Vagina (tissue), 2 donors: ENCODE measurements at regions not wholly inside any gene's neighbourhood (a gene's known extent, or its start where the extent isn't known, plus 50 kb on each side); places are given as distances from the start of the nearest gene placed in this dataset.

Experiments
- POLR2AphosphoS5 ChIP-seq, 2 donors: sonication (generic); formaldehyde crosslinking; IDR thresholded peaks; one replicate each; pipeline ENCODE4 v1.9.0; 2017; ENCODE audit warnings: antibody characterized with exemption in 2 of 2, mild to moderate bottlenecking in 2 of 2, low read depth in 1 of 2; ENCODE audit not compliant: insufficient read depth in 1 of 2
- TF ChIP-seq, protein P1 (sequence below), 3 experiments: fragments of 450-650 bp in 2 of 3; fragments of 200-600 bp in 1 of 3; sonication (generic) in 1 of 3; IDR thresholded peaks; one replicate each; pipeline ENCODE4 v1.5.1; 2017 to 2019; ENCODE audit warnings: antibody characterized with exemption in 3 of 3, mild to moderate bottlenecking in 2 of 3, moderate library complexity in 2 of 3

DNA sequence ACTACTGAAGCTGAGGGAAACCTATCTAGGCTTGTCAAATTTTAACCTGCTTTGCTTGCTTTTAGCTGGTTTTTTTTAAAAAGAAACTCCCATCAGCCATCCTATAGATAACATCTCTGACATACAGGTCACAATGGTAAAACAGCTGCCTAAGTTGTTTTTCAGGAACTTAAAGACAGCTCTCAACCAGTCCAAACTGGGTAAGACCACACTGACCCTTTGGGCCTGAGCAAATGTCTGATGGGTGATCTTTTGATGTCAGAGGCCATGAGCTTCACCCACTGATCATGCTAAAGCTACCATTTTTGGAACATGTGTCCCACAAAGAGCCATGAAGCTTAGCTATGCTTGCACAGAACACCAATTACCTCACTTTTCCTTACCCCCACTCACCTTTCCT, 50.0 kb upstream of the TANC1 start:
- TF ChIP-seq, protein P1, sequence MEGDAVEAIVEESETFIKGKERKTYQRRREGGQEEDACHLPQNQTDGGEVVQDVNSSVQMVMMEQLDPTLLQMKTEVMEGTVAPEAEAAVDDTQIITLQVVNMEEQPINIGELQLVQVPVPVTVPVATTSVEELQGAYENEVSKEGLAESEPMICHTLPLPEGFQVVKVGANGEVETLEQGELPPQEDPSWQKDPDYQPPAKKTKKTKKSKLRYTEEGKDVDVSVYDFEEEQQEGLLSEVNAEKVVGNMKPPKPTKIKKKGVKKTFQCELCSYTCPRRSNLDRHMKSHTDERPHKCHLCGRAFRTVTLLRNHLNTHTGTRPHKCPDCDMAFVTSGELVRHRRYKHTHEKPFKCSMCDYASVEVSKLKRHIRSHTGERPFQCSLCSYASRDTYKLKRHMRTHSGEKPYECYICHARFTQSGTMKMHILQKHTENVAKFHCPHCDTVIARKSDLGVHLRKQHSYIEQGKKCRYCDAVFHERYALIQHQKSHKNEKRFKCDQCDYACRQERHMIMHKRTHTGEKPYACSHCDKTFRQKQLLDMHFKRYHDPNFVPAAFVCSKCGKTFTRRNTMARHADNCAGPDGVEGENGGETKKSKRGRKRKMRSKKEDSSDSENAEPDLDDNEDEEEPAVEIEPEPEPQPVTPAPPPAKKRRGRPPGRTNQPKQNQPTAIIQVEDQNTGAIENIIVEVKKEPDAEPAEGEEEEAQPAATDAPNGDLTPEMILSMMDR (IDR thresholded peaks at IDR 0.05), result no peak
- TF ChIP-seq POLR2AphosphoS5 (IDR thresholded peaks at IDR 0.05; ENCODE audit: insufficient read depth in 1 of 2, low read depth in 1 of 2), result no peak
